ENCODE measurements at regions not wholly inside any gene's neighbourhood (a gene's known extent, or its start where the extent isn't known, plus 50 kb on each side); places are given as distances from the start of the nearest gene placed in this dataset.
"Not testable (repeated sequence)": the region's sequence is repeated elsewhere in the genome, so short reads cannot be mapped to it uniquely, and the experiment has no call there.

DNA sequence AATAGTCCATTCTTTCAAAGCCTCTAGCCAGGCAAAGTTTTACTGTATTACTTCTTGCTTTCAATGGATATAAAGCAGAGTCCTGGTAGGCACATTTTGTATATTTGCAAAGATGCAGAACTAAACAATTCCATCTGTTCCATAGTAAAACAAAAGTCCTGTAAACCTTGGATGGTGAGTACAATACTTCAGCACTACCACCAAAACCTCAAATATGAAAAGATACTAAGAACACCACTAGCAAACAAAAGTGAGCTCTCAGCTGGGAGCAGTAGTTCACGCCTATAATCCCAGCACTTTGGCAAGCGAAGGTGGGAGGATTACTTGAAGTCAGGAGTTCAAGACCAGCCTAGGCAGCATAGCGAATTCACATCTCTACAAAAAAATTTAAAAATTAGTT is 195.0 kb downstream of the MSX2 start:
- DNase-seq (no peak), ATAC-seq (no peak)
- intact Hi-C loops (cut with DNase I, micrococcal nuclease): no loop called here

DNA sequence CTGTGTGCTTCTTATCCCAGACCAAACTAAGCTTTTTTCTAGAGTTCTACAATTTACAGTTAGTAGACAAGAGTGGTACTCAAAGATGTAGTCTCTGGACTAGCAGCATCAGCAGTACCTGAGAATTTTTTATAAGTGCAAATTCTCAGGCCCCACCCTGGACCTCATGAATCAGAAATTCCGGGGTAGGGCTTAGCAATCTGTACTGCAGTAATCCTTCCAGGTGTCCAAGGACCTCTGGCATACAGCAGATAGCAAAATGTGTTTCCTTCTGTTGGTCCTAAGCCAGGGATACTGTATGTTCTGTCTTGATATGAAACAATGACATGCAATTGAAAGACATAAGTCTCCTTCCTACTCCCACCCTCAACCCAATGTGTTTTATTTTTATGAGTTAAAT is 194.3 kb downstream of the MSX2 start:
- intact Hi-C loops (cut with DNase I, micrococcal nuclease): no loop called here
- no peak for ATAC-seq

DNA sequence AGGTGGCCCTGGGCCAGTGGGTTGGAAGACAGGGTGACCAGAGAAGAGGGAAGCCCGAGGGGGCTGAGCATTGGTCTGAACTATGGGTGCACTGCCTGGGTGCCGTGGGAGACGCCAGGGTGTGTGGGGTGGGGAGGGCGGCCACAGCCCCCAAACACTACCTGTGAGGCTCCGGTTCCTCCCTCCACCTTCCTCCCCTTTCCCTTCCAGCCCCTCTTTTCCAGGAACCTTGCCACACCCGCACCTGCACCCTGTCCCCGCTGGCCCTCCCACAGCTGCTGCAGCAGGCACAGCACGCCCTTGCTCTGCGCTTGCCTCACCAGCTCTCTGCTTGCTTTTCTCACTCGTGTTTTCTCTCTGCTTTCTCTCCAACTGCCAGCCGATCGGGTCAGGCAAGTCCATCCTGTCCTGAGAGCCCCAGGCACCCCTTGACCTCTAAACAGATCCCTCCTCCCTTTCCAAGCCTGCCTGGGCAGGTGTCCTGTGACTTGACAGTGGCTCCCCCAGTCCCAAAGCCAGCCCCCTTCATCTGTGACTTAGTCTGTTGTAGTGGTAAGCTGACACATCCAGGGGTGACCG is 193.7 kb downstream of the MSX2 start:
- DNase-seq (no peak), ATAC-seq (no peak)
- intact Hi-C loops (cut with DNase I, micrococcal nuclease): no loop called here

More for the DNA sequence above, 194.3 kb downstream of the MSX2 start:
- no peak for DNase-seq

DNA sequence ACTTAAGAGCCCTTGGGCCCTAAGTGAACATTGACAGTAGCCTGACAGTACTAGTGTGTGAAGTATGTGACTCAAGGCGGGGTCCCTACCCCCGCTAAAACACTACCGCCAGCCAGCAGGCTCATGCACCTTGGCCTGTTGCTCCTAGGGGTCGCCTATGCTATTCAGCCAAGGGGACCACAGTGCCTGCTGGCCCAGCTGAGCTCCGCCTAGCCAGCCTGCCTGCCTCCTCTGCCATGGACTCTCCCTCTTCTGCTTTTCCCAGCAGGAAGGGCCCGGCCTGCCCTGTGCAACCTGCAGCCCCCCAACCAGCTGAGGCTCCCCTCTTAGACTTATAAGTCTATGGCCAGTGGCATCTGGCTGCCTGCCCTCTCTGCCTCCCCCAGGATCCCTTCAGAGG is 193.1 kb downstream of the MSX2 start:
- ATAC-seq; DNase-seq; intact Hi-C loops (cut with DNase I, micrococcal nuclease): not testable (repeated sequence)

DNA sequence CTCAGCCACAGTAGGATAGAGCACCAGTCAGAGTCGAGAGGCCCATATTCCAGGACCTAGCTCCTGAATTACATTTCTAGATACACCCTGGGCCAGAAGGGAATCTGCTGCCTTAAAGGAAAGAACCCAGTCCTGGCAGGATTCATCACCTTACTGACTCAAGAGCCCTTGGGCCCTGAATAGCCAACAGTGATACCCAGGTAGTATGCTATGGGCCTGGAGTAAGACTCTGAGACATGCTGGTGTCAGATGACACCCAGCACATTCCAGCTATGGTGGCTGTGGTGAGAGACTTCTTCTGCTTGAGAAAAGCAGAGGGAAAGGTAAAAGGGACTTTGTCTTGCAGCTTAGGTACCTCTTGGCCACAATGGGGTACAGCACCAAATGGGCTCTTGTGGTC is 192.5 kb downstream of the MSX2 start:
- ATAC-seq; DNase-seq; intact Hi-C loops (cut with DNase I, micrococcal nuclease): not testable (repeated sequence)

DNA sequence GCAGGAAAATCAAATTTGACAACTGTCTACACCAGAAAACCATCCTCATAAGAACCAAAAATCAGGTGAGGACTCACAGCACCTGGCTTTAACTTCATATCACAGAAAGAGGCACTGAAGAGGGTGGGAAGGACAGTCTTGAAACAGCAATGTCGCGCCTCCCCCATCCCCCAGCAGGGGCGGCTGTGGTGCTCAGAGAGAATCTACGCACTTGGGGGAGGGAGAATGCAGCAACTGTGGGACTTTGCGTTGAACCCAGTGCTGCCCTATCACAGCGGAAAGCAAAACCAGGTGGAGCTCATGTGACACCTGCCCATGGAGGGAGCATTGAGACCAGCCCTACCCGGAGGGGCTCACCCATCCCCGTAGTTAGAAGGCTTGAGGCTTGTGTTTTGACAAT is 191.8 kb downstream of the MSX2 start:
- intact Hi-C loops (cut with DNase I, micrococcal nuclease): no loop called here
- DNase-seq: no peak
- no peak for ATAC-seq

DNA sequence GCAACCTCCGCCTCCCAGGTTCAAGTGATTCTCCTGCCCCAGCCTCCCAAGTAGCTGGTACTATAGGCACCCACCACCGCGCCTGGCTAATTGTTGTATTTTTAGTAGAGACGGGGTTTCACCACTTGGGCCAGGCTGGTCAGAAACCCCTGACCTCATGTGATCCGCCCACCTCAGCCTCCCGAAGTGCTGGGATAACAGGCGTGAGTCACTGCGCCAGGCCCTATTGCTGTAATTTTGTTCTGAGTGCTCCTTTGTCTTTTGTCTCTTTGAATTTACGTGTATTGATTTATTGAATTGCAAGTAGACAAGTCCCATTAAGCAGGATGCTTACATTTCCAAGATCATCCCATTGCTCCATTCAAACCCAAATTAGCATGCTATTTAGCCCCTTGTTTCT is 186.7 kb downstream of the MSX2 start:
- intact Hi-C loops (cut with DNase I, micrococcal nuclease): no loop called here
- no peak for ATAC-seq
- no peak for DNase-seq

DNA sequence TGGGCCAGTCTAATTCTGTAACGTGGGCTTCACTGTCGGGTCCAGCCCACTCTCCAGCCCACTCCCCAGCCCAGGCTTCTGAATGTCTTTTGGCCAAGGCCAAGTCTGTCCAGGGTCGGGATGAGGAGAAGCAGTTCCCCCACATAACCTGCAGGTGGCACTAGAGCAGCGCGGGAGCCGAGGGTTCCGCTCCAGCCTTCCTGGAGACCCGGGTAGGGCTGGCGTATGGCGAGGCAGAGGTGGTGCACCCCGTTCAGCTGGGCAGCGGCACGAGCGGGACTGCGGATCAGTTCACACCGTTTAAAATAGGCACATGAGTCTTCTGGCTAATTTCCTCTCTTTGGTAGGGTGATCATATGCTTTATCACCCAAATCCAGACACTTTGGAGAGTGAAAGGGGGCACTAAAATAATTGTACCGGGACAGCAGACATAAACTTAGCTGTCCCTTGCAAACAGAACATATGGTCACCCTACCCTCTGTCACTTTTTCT is 185.9 kb downstream of the MSX2 start:
- intact Hi-C loops (cut with DNase I, micrococcal nuclease): no loop called here
- DNase-seq (peak in 1 of 2 donors; percentile 50), ATAC-seq (peak; percentile 80)

DNA sequence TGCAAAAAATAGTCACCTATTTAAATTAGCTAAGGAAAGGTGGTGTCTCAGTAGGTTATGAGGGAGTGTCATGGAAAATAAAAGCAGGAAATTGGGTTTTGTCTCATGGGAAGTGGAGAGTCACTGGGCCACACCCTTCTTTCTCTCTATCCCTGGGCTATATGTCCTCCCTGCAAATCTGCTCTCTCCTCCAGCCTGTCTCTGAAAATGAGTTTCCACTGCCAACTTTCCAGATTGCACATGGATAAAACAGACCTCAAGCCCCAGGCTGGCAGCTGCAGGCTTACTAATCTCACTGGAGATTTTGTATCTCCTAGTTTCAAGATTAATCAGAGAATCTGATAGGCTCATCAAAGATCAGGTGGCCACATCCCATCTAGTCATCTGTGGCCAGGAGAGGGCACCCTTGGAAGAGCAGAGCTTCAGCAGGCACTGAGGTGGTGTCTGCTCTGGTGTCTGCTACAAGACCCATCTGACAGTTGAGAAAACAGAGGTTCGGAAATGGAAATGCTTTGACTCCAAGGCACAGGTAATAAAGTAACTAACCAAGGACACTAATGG is 178.9 kb downstream of the MSX2 start:
- DNase-seq: no peak
- intact Hi-C loops (cut with DNase I, micrococcal nuclease): no loop called here
- no peak for ATAC-seq

DNA sequence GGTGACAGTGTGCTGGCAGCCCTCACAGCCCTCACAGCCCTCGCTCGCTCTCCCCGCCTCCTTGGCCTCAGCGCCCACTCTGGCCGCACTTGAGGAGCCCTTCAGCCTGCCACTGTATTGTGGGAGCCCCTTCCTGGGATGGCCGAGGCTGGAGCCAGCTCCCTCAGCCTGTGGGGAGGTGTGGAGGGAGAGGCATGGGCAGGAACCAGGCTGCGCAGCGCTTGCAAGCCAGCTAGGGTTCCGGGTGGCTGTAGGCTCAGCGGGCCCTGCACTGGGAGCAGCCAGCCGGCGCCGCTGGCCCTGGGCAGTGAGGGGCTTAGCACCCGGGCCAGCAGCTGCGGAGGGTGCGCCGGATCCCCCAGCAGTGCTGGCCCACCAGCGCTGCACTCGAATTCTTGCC is 177.0 kb downstream of the MSX2 start:
- no peak for ATAC-seq
- intact Hi-C loops (cut with DNase I, micrococcal nuclease): no loop called here

DNA sequence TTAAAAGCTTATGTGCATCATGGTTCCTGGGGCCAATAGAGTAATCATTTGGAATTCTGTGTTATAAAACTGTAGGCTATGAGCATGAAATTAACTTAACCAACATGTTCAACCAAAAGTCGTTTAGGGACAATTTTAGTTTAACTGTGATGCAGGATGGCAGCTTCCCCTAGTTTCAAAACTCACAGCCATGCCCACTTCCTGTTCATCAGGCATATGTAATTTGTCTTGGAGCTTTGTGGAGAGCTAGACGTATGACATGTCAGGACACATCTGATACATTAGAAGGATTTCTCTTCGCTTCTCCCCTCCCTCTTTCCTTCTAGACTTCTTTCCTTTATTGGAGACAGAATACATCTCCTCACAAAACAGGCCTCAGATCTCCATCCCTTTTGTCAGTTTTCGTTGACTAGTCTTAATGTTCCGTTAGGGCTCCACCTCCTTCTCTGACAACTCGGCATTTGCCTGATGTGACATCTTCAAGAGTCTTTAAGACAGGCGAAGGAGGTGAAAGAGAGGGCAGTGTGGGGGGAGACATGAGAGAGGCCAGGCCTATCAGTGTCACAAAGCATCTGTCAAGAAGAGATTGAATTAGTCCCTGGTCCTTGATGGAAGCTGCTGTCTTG is 176.0 kb downstream of the MSX2 start:
- DNase-seq (no peak), ATAC-seq (no peak)
- intact Hi-C loops (cut with DNase I, micrococcal nuclease): no loop called here

More for the DNA sequence above, 177.0 kb downstream of the MSX2 start:
- no peak for DNase-seq

DNA sequence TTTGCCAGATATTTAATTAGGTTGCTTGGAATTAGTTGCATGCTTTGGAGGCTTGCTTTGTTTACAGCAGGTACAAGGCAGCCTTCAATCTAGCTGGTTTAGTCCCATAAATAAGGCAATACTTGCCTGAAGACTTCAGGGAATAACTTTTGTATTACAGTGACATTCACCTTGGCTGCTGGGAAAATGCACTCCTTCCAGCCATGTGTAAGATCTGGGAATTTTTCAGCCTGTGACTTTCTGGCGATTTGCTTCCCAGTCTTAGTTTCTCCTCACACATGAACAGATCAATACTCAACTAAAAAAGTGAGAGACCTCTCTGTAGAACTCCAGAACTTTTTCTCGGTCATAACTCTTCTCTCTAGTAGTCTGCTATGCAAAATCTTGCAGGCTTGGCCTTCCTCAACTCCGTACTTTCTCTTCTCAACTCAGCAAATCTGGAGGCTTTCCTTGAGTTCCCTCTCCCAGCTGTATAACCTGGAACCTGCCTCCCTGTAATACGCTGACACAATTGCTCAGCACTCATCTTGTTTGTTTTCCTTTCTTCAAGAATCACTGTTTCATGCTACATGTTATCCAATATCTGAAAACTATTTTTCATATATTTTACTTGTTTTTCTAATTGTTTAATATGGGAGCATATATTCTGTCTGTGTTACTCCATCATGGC is 173.0 kb downstream of the MSX2 start:
- intact Hi-C loops (cut with DNase I, micrococcal nuclease): no loop called here
- ATAC-seq: no peak
- DNase-seq: no peak

DNA sequence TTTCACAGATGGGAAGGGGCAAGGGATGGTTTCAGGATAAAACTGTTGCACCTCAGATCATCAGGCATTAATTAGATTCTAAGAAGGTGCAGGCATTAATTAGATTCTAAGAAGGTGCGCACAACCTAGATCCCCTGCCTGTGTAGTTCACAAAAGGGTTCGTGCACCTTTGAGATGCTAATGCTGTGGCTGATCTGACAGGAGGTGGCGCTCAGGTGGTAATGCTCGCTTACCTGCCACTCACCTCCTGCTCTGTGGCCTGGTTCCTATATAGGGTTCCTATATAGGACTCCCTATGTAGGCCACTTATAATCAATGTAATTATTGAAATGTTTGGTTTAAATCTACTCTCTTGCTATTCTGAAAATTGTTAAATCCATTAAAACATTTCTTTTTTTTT is 171.0 kb downstream of the MSX2 start:
- intact Hi-C loops (cut with DNase I, micrococcal nuclease): no loop called here
- ATAC-seq (no peak), DNase-seq (no peak)

DNA sequence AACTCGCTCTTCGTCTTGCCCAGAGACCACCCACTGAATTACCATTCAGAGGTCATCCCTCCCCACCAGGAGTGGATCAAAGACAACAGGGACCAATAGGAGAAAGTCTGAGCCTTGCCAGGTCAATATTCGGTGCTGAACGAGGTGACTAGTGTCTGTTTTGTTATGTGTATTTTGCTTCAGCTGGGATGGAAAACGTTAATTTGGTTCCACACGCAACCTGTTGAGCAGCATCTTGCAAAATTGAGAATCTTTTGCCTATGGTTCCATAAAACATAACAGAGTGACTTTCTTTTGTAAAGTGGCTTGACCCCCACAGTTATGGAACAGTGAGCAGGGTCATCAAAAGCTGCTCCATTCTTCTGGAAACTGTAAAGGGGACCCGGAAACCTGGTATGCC is 168.4 kb downstream of the MSX2 start:
- DNase-seq: no peak
- no peak for ATAC-seq
- intact Hi-C loops (cut with DNase I, micrococcal nuclease): no loop called here

DNA sequence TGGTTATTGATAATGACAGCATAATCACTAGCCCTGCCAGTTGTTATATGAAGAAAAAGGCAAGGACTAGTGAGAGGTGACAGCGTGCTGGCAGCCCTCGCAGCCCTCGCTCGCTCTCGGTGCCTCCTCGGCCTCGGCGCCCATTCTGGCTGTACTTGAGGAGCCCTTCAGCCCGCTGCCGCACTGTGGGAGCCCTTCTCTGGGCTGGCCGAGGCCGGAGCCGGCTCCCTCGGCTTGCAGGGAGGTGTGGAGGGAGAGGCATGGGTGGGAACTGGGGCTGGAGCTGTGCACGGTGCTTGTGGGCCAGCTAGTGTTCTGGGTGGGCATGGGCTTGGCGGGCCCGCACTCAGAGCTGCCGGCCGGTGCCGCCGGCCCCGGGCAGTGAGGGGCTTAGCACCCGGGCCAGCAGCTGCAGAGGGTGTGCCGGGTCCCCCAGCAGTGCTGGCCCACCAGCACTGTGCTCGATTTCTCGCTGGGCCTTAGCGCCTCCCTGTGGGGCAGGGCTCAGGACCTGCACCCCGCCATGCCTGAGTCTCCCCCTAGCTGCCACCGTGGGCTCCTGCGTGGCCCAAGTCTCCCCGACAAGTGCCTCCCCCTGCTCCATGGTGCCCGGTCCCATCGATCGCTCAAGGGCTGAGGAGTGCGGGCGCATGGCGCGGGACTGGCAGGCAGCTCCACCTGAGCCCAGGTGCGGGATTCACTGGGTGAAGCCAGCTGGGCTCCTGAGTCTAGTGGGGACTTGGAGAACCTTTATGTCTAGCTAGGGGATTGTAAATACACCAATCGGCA is 156.2 kb downstream of the MSX2 start:
- ATAC-seq; intact Hi-C loops (cut with DNase I, micrococcal nuclease); DNase-seq: not testable (repeated sequence)

DNA sequence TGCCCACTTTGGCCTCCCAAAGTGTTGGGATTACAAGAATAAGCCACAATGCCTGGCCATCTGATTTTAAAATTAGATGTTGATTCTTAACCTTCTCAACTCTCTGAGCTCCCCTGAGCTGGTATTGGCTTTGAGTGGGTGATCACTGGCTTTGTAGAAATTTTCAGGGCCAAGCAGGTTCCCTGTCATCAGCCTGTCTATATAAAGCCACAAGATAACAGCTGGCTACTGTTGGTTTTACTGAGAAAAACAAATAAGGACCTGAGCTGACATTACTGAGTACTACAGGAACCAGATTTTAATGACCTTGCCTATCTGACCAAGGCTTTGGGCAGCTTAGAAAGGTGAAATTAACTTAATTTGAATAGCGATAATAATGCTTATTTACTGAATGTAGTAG is 153.6 kb downstream of the MSX2 start:
- ATAC-seq (no peak), DNase-seq (no peak)
- intact Hi-C loops (cut with DNase I, micrococcal nuclease): no loop called here

DNA sequence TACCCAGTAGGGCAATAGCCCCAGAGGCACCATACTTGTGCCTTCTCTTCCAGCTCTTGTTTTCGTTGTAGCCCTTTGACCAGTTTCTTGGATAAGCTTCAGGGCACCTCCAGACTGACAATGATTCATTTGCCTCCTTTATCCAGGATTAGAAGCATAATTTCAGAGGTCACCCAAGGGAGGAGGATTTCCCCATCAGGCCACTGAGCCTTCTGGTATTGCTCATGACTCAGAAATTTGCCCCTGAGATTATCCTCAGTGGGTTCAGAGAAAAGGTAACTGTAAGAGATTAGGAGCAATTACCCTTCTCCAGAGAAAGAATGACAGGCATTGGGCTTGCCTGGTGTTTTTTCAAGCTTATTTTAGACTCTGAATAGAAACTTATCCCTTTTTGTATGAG is 147.9 kb downstream of the MSX2 start:
- intact Hi-C loops (cut with DNase I, micrococcal nuclease): no loop called here
- no peak for DNase-seq
- ATAC-seq: no peak

DNA sequence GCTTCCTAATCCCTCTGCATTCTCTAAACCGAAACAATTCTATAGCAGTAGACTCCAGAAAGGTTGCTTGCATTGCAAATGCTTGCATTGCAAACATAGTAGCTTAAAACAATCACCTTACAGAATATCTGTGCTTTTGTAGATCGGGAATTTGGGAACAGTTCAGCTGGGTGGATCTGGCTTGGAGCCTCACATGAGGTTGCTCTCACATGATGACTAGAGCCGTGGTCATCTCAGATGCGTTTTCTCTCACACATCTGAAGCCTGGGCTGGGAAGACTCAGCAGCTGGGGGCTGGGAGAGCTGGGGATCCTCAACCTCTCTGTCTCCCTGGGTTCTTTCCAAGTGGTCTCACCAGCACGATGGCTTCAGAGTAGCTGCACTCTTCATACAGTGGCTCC is 127.8 kb downstream of the MSX2 start:
- ATAC-seq (no peak), DNase-seq (no peak)
- intact Hi-C loops (cut with DNase I, micrococcal nuclease): no loop called here

DNA sequence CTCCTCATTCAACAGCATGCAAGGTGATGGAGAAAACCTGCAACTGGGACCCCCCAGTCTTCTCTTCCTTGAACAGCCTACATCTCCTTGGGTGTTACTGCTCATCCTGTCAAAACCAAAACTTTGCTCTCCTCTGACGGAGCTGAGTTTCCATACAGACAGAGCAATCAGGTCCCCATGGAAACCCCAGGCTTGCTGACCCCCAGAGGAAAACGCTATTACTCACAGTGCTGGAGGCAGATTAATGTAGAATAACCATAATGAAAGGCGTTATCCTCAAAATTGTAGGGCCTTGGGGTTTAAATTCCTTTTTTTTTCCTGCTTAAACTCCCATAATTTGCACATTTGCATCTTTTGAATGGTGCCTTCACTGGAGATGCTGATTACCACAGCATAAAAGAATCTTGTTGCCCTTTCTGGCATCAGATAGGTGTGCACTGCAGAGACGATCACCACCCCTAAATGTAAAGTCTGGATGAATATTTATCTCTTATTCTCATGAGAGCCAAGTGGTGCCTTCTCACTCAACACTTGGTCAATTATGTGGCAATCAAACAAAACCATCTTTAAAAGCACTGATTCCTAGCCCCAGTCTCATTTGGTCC is 126.3 kb downstream of the MSX2 start:
- DNase-seq: no peak
- intact Hi-C loops (cut with DNase I, micrococcal nuclease): no loop called here
- ATAC-seq: no peak

Data from left colon (tissue), 2 donors.